ENCODE measurements at regions not wholly inside any gene's neighbourhood (a gene's known extent, or its start where the extent isn't known, plus 50 kb on each side); places are given as distances from the start of the nearest gene placed in this dataset.

DNA sequence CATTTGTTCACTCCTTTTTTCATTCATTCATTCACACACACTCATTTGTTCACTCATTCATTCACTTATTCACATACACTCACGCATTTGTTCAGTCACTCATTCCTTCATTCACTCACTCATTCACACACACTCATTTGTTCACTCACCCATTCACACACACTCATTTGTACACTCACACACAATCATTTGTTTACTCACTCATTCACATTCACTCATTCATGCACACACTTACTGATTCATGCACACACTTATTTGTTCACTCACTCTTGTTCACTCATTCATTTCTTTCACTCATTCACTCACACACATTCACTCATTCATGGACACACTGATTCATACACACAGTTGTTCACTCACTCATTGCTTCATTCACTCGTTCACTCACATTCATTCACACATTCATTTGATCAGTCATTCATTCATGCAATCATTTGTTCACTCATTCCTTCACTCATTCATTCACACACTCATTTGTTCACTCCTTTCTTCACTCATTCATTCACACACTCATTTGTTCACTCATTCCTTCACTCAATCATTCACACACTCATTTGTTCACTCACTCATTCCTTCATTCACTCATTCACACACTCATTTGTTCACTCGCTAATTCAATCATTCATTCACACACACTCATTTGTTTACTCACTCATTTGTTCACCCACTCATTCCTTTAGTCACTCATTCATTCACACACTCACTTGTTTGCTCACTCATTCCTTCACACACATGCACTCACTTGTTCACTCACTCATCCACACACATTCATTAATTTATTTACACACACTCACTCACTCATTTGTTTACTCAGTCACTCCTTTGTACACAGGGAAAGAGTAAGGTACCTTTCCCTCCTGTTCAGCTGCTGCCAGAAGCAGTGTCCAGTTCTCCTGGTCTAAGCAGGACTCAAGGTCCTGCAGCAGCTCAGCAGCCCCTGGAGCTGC is 50.7 kb upstream of the BHLHE23 start:
- DNase-seq (ENCODE audit: low read depth in 2 of 2), result no peak

DNA sequence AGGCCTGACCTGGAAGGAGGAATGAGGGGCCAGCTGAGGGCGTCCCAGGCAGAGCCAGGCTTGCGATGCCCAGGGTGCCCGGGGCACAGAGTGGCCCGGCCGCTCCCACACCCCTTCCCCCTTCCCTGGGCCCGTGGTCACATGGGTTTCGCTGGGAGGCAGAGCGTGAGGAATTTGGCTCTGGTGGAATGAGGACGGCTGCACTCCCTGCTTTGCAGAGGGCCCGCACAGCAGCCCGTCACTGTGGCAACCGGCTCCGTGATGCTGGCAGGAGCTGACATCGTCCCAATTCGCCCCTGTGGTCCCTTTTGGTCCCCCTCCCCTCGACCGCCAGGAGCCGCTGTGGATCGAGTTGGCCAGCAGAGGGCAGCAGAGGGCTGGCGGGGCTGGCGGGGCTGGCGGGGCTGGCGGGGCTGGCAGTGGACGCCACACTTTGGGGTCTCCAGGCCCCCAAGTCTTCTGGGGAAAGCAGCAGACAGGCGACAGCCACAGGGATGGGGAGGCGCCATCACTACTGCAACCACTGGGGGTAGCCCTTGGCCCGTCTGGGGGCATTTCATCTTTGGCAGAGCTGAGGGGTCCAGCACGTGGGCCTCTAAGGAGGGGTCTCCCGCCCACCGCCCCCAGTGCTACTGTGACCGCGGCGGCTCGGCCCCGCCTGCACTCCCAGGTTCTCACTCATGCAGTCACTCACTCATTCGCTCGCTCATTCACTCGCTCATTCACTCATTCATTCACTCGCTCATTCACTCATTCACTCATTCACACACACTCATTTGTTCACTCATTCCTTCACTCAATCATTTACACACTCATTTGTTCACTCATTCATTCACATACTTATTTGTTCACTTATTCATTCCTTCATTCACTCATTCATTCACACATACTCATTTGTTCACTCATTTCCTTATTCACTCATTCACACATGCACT is 49.7 kb upstream of the BHLHE23 start:
- peak; percentile 16 to 49 for DNase-seq (ENCODE audit: low read depth in 2 of 2)
